ENCODE measurements at regions not wholly inside any gene's neighbourhood (a gene's known extent, or its start where the extent isn't known, plus 50 kb on each side); places are given as distances from the start of the nearest gene placed in this dataset.
A peak's percentile ranks its signal among the peaks of the same experiment; 100 is the strongest.

- intact Hi-C loops (cut with DNase I): no loop called here
- Histone ChIP-seq H3K27me3 (no peaks in the 10 kb centered on the region), H3K36me3 (no peaks in the 10 kb centered on the region), H3K4me1 (no peaks in the 10 kb centered on the region), H3K27ac (no peak overlapping the region), H3K9me3 (no peaks in the 10 kb centered on the region), H3K4me3 (replicated peaks in 1 of 3) (no peak overlapping the region)
- 86 to 89% methylated on average over 2 of the region's 2 CpGs for WGBS, 2 donors
- no peak for DNase-seq
- TF ChIP-seq POLR2A (IDR thresholded peaks at IDR 0.05): no peak
- no peak for TF ChIP-seq CTCF (IDR thresholded peaks at IDR 0.05)
These were observed 127.1 kb downstream of the NMUR2 start for GRCh38 chr5:152277936-152278335.

GRCh38 chr5:152274224-152274623, 130.9 kb downstream of the NMUR2 start:
- intact Hi-C loops (cut with DNase I): no loop called here
- Histone ChIP-seq H3K27ac (no peak overlapping the region), H3K4me1 (peaks cover 0 to 21% of the 10 kb centered on the region in 2 donors), H3K27me3 (no peaks in the 10 kb centered on the region), H3K9me3 (no peaks in the 10 kb centered on the region), H3K36me3 (no peaks in the 10 kb centered on the region), H3K4me3 (replicated peaks in 1 of 3) (no peak overlapping the region)
- no peak for DNase-seq
- 54 to 55% methylated on average over 2 of the region's 2 CpGs for whole genome bisulfite sequencing, 2 donors
- TF ChIP-seq CTCF (IDR thresholded peaks at IDR 0.05) (no peak), POLR2A (IDR thresholded peaks at IDR 0.05) (no peak)

- Histone ChIP-seq H3K27ac (no peak overlapping the region), H3K36me3 (no peaks in the 10 kb centered on the region), H3K9me3 (no peaks in the 10 kb centered on the region), H3K27me3 (no peaks in the 10 kb centered on the region), H3K4me1 (peaks cover 0 to 22% of the 10 kb centered on the region in 2 donors), H3K4me3 (replicated peaks in 1 of 3) (no peak overlapping the region)
- DNase-seq: peak; percentile 43 to 52
- WGBS, 2 donors: 22 to 33% methylated on average over 5 of the region's 5 CpGs
- intact Hi-C loops (cut with DNase I): no loop called here
- TF ChIP-seq CTCF (IDR thresholded peaks at IDR 0.05) (peak in 5 of 6 experiments; percentile 13 to 68 (median 57)), POLR2A (IDR thresholded peaks at IDR 0.05) (no peak)
These were observed 133.7 kb downstream of the NMUR2 start for GRCh38 chr5:152271420-152271819.

- WGBS, 2 donors: 70 to 72% methylated on average over 2 of the region's 2 CpGs
- Histone ChIP-seq H3K27ac (no peak overlapping the region), H3K36me3 (no peaks in the 10 kb centered on the region), H3K27me3 (no peaks in the 10 kb centered on the region), H3K4me1 (peaks cover 0 to 22% of the 10 kb centered on the region in 2 donors), H3K9me3 (no peaks in the 10 kb centered on the region), H3K4me3 (replicated peaks in 1 of 3) (no peak overlapping the region)
- DNase-seq: no peak
- TF ChIP-seq CTCF (IDR thresholded peaks at IDR 0.05): no peak
- no peak for TF ChIP-seq POLR2A (IDR thresholded peaks at IDR 0.05)
- intact Hi-C loops (cut with DNase I): no loop called here
These were observed 135.0 kb downstream of the NMUR2 start for GRCh38 chr5:152270096-152270495.

- no peaks in the 10 kb centered on the region for H3K36me3 ChIP-seq
These were observed 135.5 kb downstream of the NMUR2 start for GRCh38 chr5:152269533-152269932.

More at GRCh38 chr5:152269533-152269932, 135.5 kb downstream of the NMUR2 start:
- Histone ChIP-seq H3K4me1 (peaks cover 0 to 22% of the 10 kb centered on the region in 2 donors), H3K4me3 (replicated peaks in 1 of 3) (no peak overlapping the region), H3K9me3 (no peaks in the 10 kb centered on the region), H3K27me3 (no peaks in the 10 kb centered on the region), H3K27ac (no peak overlapping the region)
- DNase-seq: no peak
- intact Hi-C loops (cut with DNase I): no loop called here
- WGBS, 2 donors: 29 to 38% methylated on average over 1 of the region's 1 CpG
- TF ChIP-seq CTCF (IDR thresholded peaks at IDR 0.05): no peak
- no peak for TF ChIP-seq POLR2A (IDR thresholded peaks at IDR 0.05)

Measured in thyroid gland (tissue), 4 donors.